GM20000 (cell line): ENCODE measurements at regions not wholly inside any gene's neighbourhood (a gene's known extent, or its start where the extent isn't known, plus 50 kb on each side); places are given as distances from the start of the nearest gene placed in this dataset.
"Not testable (repeated sequence)": the region's sequence is repeated elsewhere in the genome, so short reads cannot be mapped to it uniquely, and the experiment has no call there.

Experiments used
- DNase-seq: peaks from one replicate; pipeline ENCODE4 v3.0.0; 2012; ENCODE audit warnings: low spot score
- TF ChIP-seq, protein P1 (sequence below): IDR thresholded peaks from 2 replicates; pipeline ENCODE4 v1.5.1; 2012; ENCODE audit warnings: mild to moderate bottlenecking, control low read depth; ENCODE audit errors: extremely low read depth, missing control alignments

GRCh38 chr12:82625523-82625922 is 61.2 kb upstream of the TMTC2 start:
- TF ChIP-seq, protein P1, sequence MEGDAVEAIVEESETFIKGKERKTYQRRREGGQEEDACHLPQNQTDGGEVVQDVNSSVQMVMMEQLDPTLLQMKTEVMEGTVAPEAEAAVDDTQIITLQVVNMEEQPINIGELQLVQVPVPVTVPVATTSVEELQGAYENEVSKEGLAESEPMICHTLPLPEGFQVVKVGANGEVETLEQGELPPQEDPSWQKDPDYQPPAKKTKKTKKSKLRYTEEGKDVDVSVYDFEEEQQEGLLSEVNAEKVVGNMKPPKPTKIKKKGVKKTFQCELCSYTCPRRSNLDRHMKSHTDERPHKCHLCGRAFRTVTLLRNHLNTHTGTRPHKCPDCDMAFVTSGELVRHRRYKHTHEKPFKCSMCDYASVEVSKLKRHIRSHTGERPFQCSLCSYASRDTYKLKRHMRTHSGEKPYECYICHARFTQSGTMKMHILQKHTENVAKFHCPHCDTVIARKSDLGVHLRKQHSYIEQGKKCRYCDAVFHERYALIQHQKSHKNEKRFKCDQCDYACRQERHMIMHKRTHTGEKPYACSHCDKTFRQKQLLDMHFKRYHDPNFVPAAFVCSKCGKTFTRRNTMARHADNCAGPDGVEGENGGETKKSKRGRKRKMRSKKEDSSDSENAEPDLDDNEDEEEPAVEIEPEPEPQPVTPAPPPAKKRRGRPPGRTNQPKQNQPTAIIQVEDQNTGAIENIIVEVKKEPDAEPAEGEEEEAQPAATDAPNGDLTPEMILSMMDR, result no peak

GRCh38 chr12:82627799-82628198 is 58.9 kb upstream of the TMTC2 start:
- peak; percentile 29 for DNase-seq
- TF ChIP-seq, protein P1, result peak; percentile 40

More at GRCh38 chr12:82625523-82625922, 61.2 kb upstream of the TMTC2 start:
- DNase-seq, result no peak

DNA sequence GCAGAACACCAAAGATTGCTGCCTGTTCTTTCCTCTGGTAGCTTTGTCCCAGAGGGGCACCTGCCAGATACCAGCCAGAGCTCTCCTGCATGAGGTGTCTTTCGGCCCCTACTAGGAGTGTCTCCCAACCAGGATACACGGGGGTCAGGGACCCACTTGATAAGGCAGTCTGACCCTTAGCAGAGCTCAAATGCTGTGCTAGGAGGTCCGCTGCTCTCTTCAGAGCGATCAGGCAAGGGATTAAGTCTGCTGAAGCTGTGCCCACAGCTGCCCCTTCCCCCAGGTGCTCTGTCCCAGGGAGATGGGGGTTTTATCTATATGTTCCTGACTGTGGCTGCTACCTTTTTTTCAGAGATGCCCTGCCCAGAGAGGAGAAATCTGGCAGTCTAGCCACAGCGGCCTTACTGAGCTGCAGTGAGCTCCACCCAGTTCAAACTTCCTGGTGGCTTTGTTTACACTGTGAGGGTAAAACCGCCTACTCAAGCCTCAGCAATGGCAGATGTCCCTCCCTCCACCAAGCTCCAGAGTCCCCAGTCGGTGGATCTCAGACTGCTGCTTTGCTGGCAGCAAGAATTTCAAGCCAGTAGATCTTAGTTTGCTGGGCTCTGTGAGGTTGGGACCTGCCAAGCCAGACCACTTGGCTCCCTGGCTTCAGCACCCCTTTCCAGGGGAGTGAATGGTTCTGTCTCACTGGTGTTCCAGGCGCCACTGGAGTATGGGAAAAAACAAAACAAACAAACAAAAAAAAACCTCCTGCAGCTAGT is 52.0 kb upstream of the TMTC2 start:
- not testable (repeated sequence) for DNase-seq

DNA sequence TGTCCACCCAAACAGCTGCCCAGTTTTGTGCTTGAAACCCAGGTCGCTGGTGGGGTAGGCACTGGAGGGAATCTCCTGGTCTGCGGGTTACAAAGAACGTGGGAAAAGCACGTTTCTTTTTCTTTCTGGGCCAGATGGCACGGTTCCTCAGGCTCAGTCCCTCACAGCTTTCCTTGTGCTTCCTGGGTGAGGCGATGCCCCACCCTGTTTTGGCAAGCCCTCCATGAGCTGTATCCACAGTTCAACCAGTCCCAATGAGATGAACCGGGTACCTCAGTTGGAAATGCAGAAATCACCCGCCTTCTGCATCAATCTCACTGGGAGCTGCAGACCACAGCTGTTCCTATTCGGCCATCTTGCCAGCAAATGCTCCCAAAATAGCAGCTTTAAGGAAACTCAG is 51.4 kb upstream of the TMTC2 start:
- no peak for DNase-seq
- TF ChIP-seq, protein P1, result no peak
